ENCODE measurements at regions not wholly inside any gene's neighbourhood (a gene's known extent, or its start where the extent isn't known, plus 50 kb on each side); places are given as distances from the start of the nearest gene placed in this dataset.

DNA sequence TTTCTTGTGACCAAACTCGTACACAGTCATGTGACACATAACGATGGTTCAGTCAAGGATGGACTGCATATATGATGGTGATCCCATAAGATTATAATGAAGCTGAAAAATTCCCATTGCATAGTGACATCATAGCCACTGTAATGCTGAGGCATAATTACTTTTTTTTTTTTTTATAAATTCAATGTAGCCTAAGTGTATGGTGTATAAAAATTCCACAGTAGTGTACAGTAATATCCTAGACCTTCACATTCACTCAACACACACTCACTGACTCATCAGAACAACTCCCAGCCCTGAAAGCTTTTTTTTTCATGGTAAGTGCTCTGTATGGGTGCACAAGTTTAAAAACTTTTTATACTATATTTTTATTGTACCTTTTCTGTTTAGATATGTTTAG is 105.0 kb downstream of the AREG start:
- Histone ChIP-seq H3K4me3 (no peak overlapping the region), H3K27ac (no peak overlapping the region), H3K27me3 (no peaks in the 10 kb centered on the region), H3K9me3 (no peaks in the 10 kb centered on the region), H3K4me1 (no peaks in the 10 kb centered on the region), H3K36me3 (no peaks in the 10 kb centered on the region)
- intact Hi-C loops (cut with DNase I), result no loop called here
- TF ChIP-seq POLR2AphosphoS5 (IDR thresholded peaks at IDR 0.05; ENCODE audit: insufficient read depth in 1 of 2, low read depth in 1 of 2) (no peak), POLR2A (IDR thresholded peaks at IDR 0.05) (no peak)
- TF ChIP-seq, protein P1, sequence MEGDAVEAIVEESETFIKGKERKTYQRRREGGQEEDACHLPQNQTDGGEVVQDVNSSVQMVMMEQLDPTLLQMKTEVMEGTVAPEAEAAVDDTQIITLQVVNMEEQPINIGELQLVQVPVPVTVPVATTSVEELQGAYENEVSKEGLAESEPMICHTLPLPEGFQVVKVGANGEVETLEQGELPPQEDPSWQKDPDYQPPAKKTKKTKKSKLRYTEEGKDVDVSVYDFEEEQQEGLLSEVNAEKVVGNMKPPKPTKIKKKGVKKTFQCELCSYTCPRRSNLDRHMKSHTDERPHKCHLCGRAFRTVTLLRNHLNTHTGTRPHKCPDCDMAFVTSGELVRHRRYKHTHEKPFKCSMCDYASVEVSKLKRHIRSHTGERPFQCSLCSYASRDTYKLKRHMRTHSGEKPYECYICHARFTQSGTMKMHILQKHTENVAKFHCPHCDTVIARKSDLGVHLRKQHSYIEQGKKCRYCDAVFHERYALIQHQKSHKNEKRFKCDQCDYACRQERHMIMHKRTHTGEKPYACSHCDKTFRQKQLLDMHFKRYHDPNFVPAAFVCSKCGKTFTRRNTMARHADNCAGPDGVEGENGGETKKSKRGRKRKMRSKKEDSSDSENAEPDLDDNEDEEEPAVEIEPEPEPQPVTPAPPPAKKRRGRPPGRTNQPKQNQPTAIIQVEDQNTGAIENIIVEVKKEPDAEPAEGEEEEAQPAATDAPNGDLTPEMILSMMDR (IDR thresholded peaks at IDR 0.05), result no peak
- no peak for DNase-seq (ENCODE audit: extremely low spot score in 2 of 2)

DNA sequence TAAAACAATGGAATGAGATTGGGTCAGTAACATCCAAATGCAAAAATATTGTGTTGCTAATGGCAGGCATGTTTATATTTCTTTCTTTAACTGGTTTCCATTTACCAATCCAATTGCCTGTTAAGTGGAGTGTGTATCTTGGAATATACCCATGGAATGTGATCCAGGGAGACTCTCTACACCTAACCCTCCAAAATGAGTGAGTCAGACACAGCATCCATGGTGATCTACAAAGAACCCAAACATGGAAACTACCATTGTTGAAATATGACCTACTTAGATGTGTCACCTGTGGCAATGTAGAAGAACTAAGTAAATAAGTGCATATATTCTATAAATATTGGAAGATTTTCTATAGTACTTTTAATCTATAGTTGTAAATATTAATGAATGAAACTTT is 110.3 kb downstream of the AREG start:
- H3K27me3 ChIP-seq, result no peaks in the 10 kb centered on the region
- H3K27ac ChIP-seq, result no peak overlapping the region
- no peak overlapping the region for H3K4me3 ChIP-seq
- no peaks in the 10 kb centered on the region for H3K4me1 ChIP-seq
- no peaks in the 10 kb centered on the region for H3K36me3 ChIP-seq
- intact Hi-C loops (cut with DNase I), result no loop called here
- no peak for DNase-seq (ENCODE audit: extremely low spot score in 2 of 2)
- H3K9me3 ChIP-seq, result no peaks in the 10 kb centered on the region
- TF ChIP-seq, protein P1 (IDR thresholded peaks at IDR 0.05), result no peak

DNA sequence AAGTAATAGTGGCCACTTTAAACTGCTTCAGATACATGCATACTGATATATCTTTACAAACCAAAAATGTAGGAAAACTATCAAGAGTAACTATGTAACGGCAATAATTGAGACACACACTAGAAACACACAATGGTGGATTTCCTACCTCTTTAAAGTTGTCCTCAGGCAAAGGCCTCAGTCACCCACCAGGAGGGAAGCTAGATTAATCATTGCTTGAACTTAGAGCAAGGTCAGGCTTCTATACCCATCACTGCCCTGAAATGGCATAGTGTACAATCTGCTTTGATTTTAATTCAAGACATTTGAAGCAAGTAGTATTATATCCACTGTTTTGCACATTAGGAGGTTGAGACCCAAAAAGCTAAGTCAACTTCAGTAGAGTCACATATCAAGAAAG is 110.9 kb downstream of the AREG start:
- Histone ChIP-seq H3K36me3 (no peaks in the 10 kb centered on the region), H3K27me3 (no peaks in the 10 kb centered on the region), H3K4me3 (no peak overlapping the region), H3K27ac (no peak overlapping the region), H3K9me3 (no peaks in the 10 kb centered on the region), H3K4me1 (no peaks in the 10 kb centered on the region)
- TF ChIP-seq POLR2A (IDR thresholded peaks at IDR 0.05), result no peak
- TF ChIP-seq POLR2AphosphoS5 (IDR thresholded peaks at IDR 0.05; ENCODE audit: insufficient read depth in 1 of 2, low read depth in 1 of 2), result no peak
- TF ChIP-seq, protein P1 (IDR thresholded peaks at IDR 0.05), result no peak
- no peak for DNase-seq (ENCODE audit: extremely low spot score in 2 of 2)
- intact Hi-C loops (cut with DNase I), result no loop called here

DNA sequence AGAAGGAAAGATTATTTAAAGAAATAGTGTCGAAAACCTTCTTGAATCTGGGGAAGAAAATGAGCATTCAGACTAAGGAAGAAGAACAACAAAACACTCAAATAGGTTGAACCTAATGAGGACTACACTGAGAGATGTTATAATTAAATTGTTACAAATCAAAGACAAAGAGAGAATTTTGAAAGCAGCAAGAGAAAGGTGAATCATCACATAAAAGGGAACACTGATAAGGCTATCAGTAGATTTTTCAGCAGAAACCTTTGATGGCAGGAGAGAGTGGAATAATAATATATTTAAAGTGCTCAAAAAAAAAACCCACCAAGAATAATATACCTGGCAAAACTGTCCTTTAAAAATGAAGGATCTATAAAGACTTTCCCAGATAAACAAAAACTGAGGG is 114.9 kb downstream of the AREG start:
- Histone ChIP-seq H3K27ac (no peak overlapping the region), H3K4me3 (no peak overlapping the region), H3K27me3 (no peaks in the 10 kb centered on the region), H3K4me1 (no peaks in the 10 kb centered on the region), H3K9me3 (no peaks in the 10 kb centered on the region), H3K36me3 (no peaks in the 10 kb centered on the region)
- intact Hi-C loops (cut with DNase I), result no loop called here
- DNase-seq (ENCODE audit: extremely low spot score in 2 of 2), result no peak
- TF ChIP-seq, protein P1 (IDR thresholded peaks at IDR 0.05), result no peak
- TF ChIP-seq POLR2A (IDR thresholded peaks at IDR 0.05), result no peak
- TF ChIP-seq POLR2AphosphoS5 (IDR thresholded peaks at IDR 0.05; ENCODE audit: insufficient read depth in 1 of 2, low read depth in 1 of 2), result no peak

DNA sequence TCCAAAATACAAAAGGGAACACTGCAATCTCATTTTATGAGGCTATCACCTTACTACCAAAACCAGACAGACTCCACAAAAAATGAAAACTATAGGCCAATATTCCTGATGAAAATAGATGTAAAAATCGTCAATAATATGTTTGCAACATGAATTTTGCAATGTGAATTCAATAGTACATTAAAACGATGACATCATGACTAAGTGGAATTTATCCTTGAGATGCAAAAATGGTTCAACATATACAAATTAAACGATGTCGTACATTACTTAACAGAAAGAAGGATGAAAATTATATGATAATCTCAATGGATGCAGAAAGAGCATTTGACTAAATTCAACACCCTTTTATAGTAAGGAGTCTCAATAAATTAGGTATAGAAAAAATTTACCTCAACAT is 123.0 kb downstream of the AREG start:
- no peak for DNase-seq (ENCODE audit: extremely low spot score in 2 of 2)
- Histone ChIP-seq H3K27me3 (no peaks in the 10 kb centered on the region), H3K36me3 (no peaks in the 10 kb centered on the region), H3K4me1 (no peaks in the 10 kb centered on the region), H3K4me3 (no peak overlapping the region), H3K9me3 (no peaks in the 10 kb centered on the region), H3K27ac (no peak overlapping the region)
- TF ChIP-seq, protein P1 (IDR thresholded peaks at IDR 0.05), result no peak
- TF ChIP-seq POLR2AphosphoS5 (IDR thresholded peaks at IDR 0.05; ENCODE audit: insufficient read depth in 1 of 2, low read depth in 1 of 2) (no peak), POLR2A (IDR thresholded peaks at IDR 0.05) (no peak)
- intact Hi-C loops (cut with DNase I), result no loop called here
